ENCODE measurements at regions not wholly inside any gene's neighbourhood (a gene's known extent, or its start where the extent isn't known, plus 50 kb on each side); places are given as distances from the start of the nearest gene placed in this dataset.

- no peaks in the 10 kb centered on the region; the same call in 1 of the 2 replicates for H3K27me3 Mint-ChIP-seq (ENCODE audit: insufficient read depth)
- TF ChIP-seq CTCF (IDR thresholded peaks at IDR 0.05): no peak
- H3K4me1 Mint-ChIP-seq (ENCODE audit: low read depth): no peaks in the 10 kb centered on the region
- no peak overlapping the region for H3K4me3 Mint-ChIP-seq
- no peak overlapping the region for H3K27ac Mint-ChIP-seq
- H3K36me3 Mint-ChIP-seq (ENCODE audit: low read depth): no peaks in the 10 kb centered on the region
- H3K9me3 Mint-ChIP-seq: peaks cover 50% of the 10 kb centered on the region
- DNase-seq: no peak
Measured at GRCh38 chr6:98156580-98156979, 677.8 kb upstream of the POU3F2 start.

GRCh38 chr6:98179606-98180005 lies 654.8 kb upstream of the POU3F2 start:
- Mint-ChIP-seq H3K4me1 (ENCODE audit: low read depth) (no peaks in the 10 kb centered on the region), H3K4me3 (no peak overlapping the region), H3K36me3 (ENCODE audit: low read depth) (no peaks in the 10 kb centered on the region), H3K9me3 (peaks cover 65% of the 10 kb centered on the region), H3K27ac (no peak overlapping the region), H3K27me3 (ENCODE audit: insufficient read depth) (no peaks in the 10 kb centered on the region)
- no peak for TF ChIP-seq CTCF (IDR thresholded peaks at IDR 0.05)
- no peak for DNase-seq

- H3K4me1 Mint-ChIP-seq (ENCODE audit: low read depth): no peaks in the 10 kb centered on the region
- DNase-seq: no peak
- no peaks in the 10 kb centered on the region for H3K36me3 Mint-ChIP-seq (ENCODE audit: low read depth)
- TF ChIP-seq CTCF (IDR thresholded peaks at IDR 0.05): no peak
- H3K9me3 Mint-ChIP-seq: peaks cover 22% of the 10 kb centered on the region
- H3K27me3 Mint-ChIP-seq (ENCODE audit: insufficient read depth): no peaks in the 10 kb centered on the region
- no peak overlapping the region for H3K27ac Mint-ChIP-seq
- no peak overlapping the region for H3K4me3 Mint-ChIP-seq
Measured at GRCh38 chr6:98200084-98200483, 634.3 kb upstream of the POU3F2 start.

- Mint-ChIP-seq H3K27me3 (ENCODE audit: insufficient read depth) (no peaks in the 10 kb centered on the region), H3K36me3 (ENCODE audit: low read depth) (no peaks in the 10 kb centered on the region), H3K4me1 (ENCODE audit: low read depth) (no peaks in the 10 kb centered on the region), H3K9me3 (peaks cover 17% of the 10 kb centered on the region), H3K27ac (no peak overlapping the region), H3K4me3 (no peak overlapping the region)
- TF ChIP-seq CTCF (IDR thresholded peaks at IDR 0.05): no peak
- DNase-seq: no peak
Measured at GRCh38 chr6:98203170-98203806, 631.1 kb upstream of the POU3F2 start.

GRCh38 chr6:98212468-98212867 lies 621.9 kb upstream of the POU3F2 start:
- H3K9me3 Mint-ChIP-seq: peaks cover 11% of the 10 kb centered on the region
- H3K36me3 Mint-ChIP-seq (ENCODE audit: low read depth): no peaks in the 10 kb centered on the region
- DNase-seq: no peak
- no peaks in the 10 kb centered on the region for H3K27me3 Mint-ChIP-seq (ENCODE audit: insufficient read depth)
- H3K4me3 Mint-ChIP-seq: no peak overlapping the region
- H3K4me1 Mint-ChIP-seq (ENCODE audit: low read depth): no peaks in the 10 kb centered on the region
- no peak for TF ChIP-seq CTCF (IDR thresholded peaks at IDR 0.05)
- H3K27ac Mint-ChIP-seq: no peak overlapping the region

GRCh38 chr6:98215531-98215930 lies 618.8 kb upstream of the POU3F2 start:
- no peak overlapping the region for H3K27ac Mint-ChIP-seq
- no peaks in the 10 kb centered on the region for H3K27me3 Mint-ChIP-seq (ENCODE audit: insufficient read depth)

More at GRCh38 chr6:98215531-98215930, 618.8 kb upstream of the POU3F2 start:
- DNase-seq: no peak
- Mint-ChIP-seq H3K4me1 (ENCODE audit: low read depth) (no peaks in the 10 kb centered on the region), H3K36me3 (ENCODE audit: low read depth) (no peaks in the 10 kb centered on the region), H3K4me3 (no peak overlapping the region), H3K9me3 (peaks cover 14% of the 10 kb centered on the region)
- TF ChIP-seq CTCF (IDR thresholded peaks at IDR 0.05): no peak
